SU-DHL-6 (cell line): ENCODE measurements at regions not wholly inside any gene's neighbourhood (a gene's known extent, or its start where the extent isn't known, plus 50 kb on each side); places are given as distances from the start of the nearest gene placed in this dataset.

ENCODE experiments used
- H2AFZ ChIP-seq: fragments of 200-600 bp; sonication (generic); 2 replicates; pipeline ENCODE4 v1.6.1; 2014; ENCODE audit warnings: low read depth, mild to moderate bottlenecking, moderate library complexity, mixed read lengths, antibody characterized with exemption, low read length; ENCODE audit not compliant: severe bottlenecking
- H3F3A ChIP-seq: fragments of 200-600 bp; shearing (Covaris generic); 2 replicates; pipeline ENCODE4 v1.6.0; 2016; ENCODE audit warnings: antibody characterized with exemption, mild to moderate bottlenecking; ENCODE audit not compliant: insufficient read depth
- H3K27ac ChIP-seq: fragments of 200-600 bp; sonication (generic); 2 replicates; pipeline ENCODE4 v1.5.1; 2016; ENCODE audit warnings: low read depth, mild to moderate bottlenecking, low read length, moderate library complexity, mixed read lengths
- H3K27me3 ChIP-seq: fragments of 200-600 bp; sonication (generic), shearing (Covaris generic); 2 replicates; pipeline ENCODE4 v1.6.0; 2014; ENCODE audit warnings: mild to moderate bottlenecking, low read length
- H3K36me3 ChIP-seq: fragments of 200-600 bp; sonication (generic); 2 replicates; pipeline ENCODE4 v1.6.1; 2014; ENCODE audit warnings: mild to moderate bottlenecking, low read length, mixed read lengths
- H3K4me2 ChIP-seq: fragments of 300-600, 200-600 bp; shearing (Covaris generic), sonication (generic); 2 replicates; pipeline ENCODE4 v1.6.0; 2014; ENCODE audit warnings: low read length, low read depth, mild to moderate bottlenecking; ENCODE audit not compliant: poor library complexity, severe bottlenecking
- H3K4me3 ChIP-seq: fragments of 200-600 bp; sonication (generic); 2 replicates; pipeline ENCODE4 v1.5.1; 2014; ENCODE audit warnings: antibody characterized with exemption, low read length, mild to moderate bottlenecking, mixed read lengths; ENCODE audit not compliant: insufficient read depth, poor library complexity, severe bottlenecking
- H3K79me2 ChIP-seq: fragments of 200-600 bp; sonication (generic); 2 replicates; pipeline ENCODE4 v1.6.1; 2014; ENCODE audit warnings: mild to moderate bottlenecking, low read length, moderate library complexity; ENCODE audit not compliant: insufficient read depth
- H3K9ac ChIP-seq: fragments of 200-600 bp; sonication (generic); 2 replicates; pipeline ENCODE4 v1.7.0; 2014; ENCODE audit warnings: mild to moderate bottlenecking, low read length
- H3K9me2 ChIP-seq: fragments of 200-600 bp; sonication (generic); replicated peaks from 2 replicates; pipeline ENCODE4 v1.6.1; 2014; ENCODE audit warnings: low read length; ENCODE audit not compliant: insufficient read depth
- H3K9me3 ChIP-seq: fragments of 200-600 bp; sonication (generic); 2 replicates; pipeline ENCODE4 v1.6.1; 2014; ENCODE audit warnings: low read length, mixed read lengths; ENCODE audit not compliant: insufficient read depth
- H4K20me1 ChIP-seq: fragments of 200-600 bp; sonication (generic); 2 replicates; pipeline ENCODE4 v1.6.1; 2014; ENCODE audit warnings: low read depth, mild to moderate bottlenecking, antibody characterized with exemption, low read length, moderate library complexity, mixed read lengths
- CTCF ChIP-seq: fragments of 200-600 bp; sonication (generic); IDR thresholded peaks from one replicate; pipeline ENCODE4 v1.5.1; 2017; ENCODE audit warnings: antibody characterized with exemption, mild to moderate bottlenecking, low read length, moderate library complexity; ENCODE audit not compliant: insufficient read depth, poor library complexity, severe bottlenecking
- EZH2phosphoT487 ChIP-seq: fragments of 200-600 bp; sonication (generic), shearing (Covaris generic); conservative IDR thresholded peaks from 2 replicates; pipeline ENCODE4 v1.6.1; 2018; ENCODE audit warnings: mild to moderate bottlenecking, antibody characterized with exemption, low read length, moderate library complexity, mixed read lengths

GRCh38 chrX:94089149-94089548 is 415.1 kb downstream of the FAM133A start:
- TF ChIP-seq EZH2phosphoT487 (no peak), CTCF (no peak)
- Histone ChIP-seq H4K20me1 (no peaks in the 10 kb centered on the region), H3K79me2 (no peaks in the 10 kb centered on the region)

GRCh38 chrX:94097868-94098267 is 423.9 kb downstream of the FAM133A start:
- no peak overlapping the region for H2AFZ ChIP-seq

More at GRCh38 chrX:94089149-94089548, 415.1 kb downstream of the FAM133A start:
- Histone ChIP-seq H3K9me2 (no peaks in the 10 kb centered on the region), H3K9me3 (no peaks in the 10 kb centered on the region), H3K4me3 (no peak overlapping the region), H3K36me3 (no peaks in the 10 kb centered on the region), H3K4me2 (no peak overlapping the region), H3K27ac (no peak overlapping the region), H3F3A (no peaks in the 10 kb centered on the region), H2AFZ (no peak overlapping the region), H3K27me3 (no peaks in the 10 kb centered on the region), H3K9ac (no peak overlapping the region)

GRCh38 chrX:94107981-94108380 is 434.0 kb downstream of the FAM133A start:
- Histone ChIP-seq H2AFZ (no peak overlapping the region), H3K36me3 (no peaks in the 10 kb centered on the region), H3F3A (no peaks in the 10 kb centered on the region), H3K27me3 (no peaks in the 10 kb centered on the region), H3K9ac (no peak overlapping the region), H3K9me3 (no peaks in the 10 kb centered on the region), H3K79me2 (no peaks in the 10 kb centered on the region), H3K4me2 (no peak overlapping the region), H3K27ac (no peak overlapping the region), H3K4me3 (no peak overlapping the region), H4K20me1 (no peaks in the 10 kb centered on the region), H3K9me2 (no peaks in the 10 kb centered on the region)
- TF ChIP-seq CTCF, result no peak
- no peak for TF ChIP-seq EZH2phosphoT487

More at GRCh38 chrX:94097868-94098267, 423.9 kb downstream of the FAM133A start:
- no peak for TF ChIP-seq CTCF
- TF ChIP-seq EZH2phosphoT487, result no peak
- Histone ChIP-seq H3K79me2 (no peaks in the 10 kb centered on the region), H3K36me3 (no peaks in the 10 kb centered on the region), H3F3A (no peaks in the 10 kb centered on the region), H3K9me3 (no peaks in the 10 kb centered on the region), H3K27me3 (no peaks in the 10 kb centered on the region), H3K27ac (no peak overlapping the region), H4K20me1 (no peaks in the 10 kb centered on the region), H3K9me2 (no peaks in the 10 kb centered on the region), H3K4me3 (no peak overlapping the region), H3K4me2 (no peak overlapping the region), H3K9ac (no peak overlapping the region)

GRCh38 chrX:94114362-94114761 is 440.4 kb downstream of the FAM133A start:
- Histone ChIP-seq H3K79me2 (no peaks in the 10 kb centered on the region), H3K4me3 (no peak overlapping the region), H3F3A (no peaks in the 10 kb centered on the region), H3K27me3 (no peaks in the 10 kb centered on the region), H4K20me1 (no peaks in the 10 kb centered on the region), H3K27ac (no peak overlapping the region), H3K4me2 (no peak overlapping the region), H3K9me3 (no peaks in the 10 kb centered on the region), H3K36me3 (no peaks in the 10 kb centered on the region), H2AFZ (no peak overlapping the region), H3K9me2 (no peaks in the 10 kb centered on the region), H3K9ac (no peak overlapping the region)
- TF ChIP-seq CTCF (no peak), EZH2phosphoT487 (no peak)
